Neural crest cell (in vitro differentiated cells): ENCODE measurements at regions not wholly inside any gene's neighbourhood (a gene's known extent, or its start where the extent isn't known, plus 50 kb on each side); places are given as distances from the start of the nearest gene placed in this dataset.
"Not testable (repeated sequence)": the region's sequence is repeated elsewhere in the genome, so short reads cannot be mapped to it uniquely, and the experiment has no call there.

ENCODE experiments used
- DNase-seq: peaks from one replicate; pipeline ENCODE4 v3.0.0; 2021; ENCODE audit warnings: low read depth, mixed read lengths, low spot score
- H3K27ac Mint-ChIP-seq: one replicate; pipeline ENCODE4 v1.8.0; 2021; ENCODE audit warnings: mild to moderate bottlenecking, mixed read lengths; ENCODE audit not compliant: unreplicated experiment
- H3K27me3 Mint-ChIP-seq: 2 replicates; pipeline ENCODE4 v1.8.0; 2021; ENCODE audit warnings: low read depth, mild to moderate bottlenecking, mixed read lengths
- H3K36me3 Mint-ChIP-seq: 2 replicates; pipeline ENCODE4 v1.8.0; 2021; ENCODE audit warnings: low read depth, mild to moderate bottlenecking, mixed read lengths
- H3K4me1 Mint-ChIP-seq: 2 replicates; pipeline ENCODE4 v1.8.0; 2021; ENCODE audit warnings: mixed read lengths
- H3K4me3 Mint-ChIP-seq: one replicate; pipeline ENCODE4 v1.8.0; 2021; ENCODE audit warnings: mild to moderate bottlenecking, mixed read lengths
- H3K9me3 Mint-ChIP-seq: 2 replicates; pipeline ENCODE4 v1.8.0; 2021; ENCODE audit warnings: mixed read lengths
- TF ChIP-seq, protein P1 (sequence below): fragments of 200-600 bp; sonication (generic); conservative IDR thresholded peaks from 2 replicates; pipeline ENCODE4 v1.5.0; 2021; ENCODE audit warnings: antibody characterized with exemption, mild to moderate bottlenecking

- TF ChIP-seq, protein P1, sequence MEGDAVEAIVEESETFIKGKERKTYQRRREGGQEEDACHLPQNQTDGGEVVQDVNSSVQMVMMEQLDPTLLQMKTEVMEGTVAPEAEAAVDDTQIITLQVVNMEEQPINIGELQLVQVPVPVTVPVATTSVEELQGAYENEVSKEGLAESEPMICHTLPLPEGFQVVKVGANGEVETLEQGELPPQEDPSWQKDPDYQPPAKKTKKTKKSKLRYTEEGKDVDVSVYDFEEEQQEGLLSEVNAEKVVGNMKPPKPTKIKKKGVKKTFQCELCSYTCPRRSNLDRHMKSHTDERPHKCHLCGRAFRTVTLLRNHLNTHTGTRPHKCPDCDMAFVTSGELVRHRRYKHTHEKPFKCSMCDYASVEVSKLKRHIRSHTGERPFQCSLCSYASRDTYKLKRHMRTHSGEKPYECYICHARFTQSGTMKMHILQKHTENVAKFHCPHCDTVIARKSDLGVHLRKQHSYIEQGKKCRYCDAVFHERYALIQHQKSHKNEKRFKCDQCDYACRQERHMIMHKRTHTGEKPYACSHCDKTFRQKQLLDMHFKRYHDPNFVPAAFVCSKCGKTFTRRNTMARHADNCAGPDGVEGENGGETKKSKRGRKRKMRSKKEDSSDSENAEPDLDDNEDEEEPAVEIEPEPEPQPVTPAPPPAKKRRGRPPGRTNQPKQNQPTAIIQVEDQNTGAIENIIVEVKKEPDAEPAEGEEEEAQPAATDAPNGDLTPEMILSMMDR = no peak
- Mint-ChIP-seq H3K9me3 (peaks cover 4% of the 10 kb centered on the region), H3K36me3 (peaks cover 2% of the 10 kb centered on the region), H3K27ac (no peak overlapping the region), H3K4me3 (no peak overlapping the region), H3K27me3 (peaks cover 40% of the 10 kb centered on the region), H3K4me1 (peaks cover 27% of the 10 kb centered on the region)
- no peak for DNase-seq
Observed at GRCh38 chr12:124650912-124651311, 83.5 kb upstream of the NCOR2 start.

DNA sequence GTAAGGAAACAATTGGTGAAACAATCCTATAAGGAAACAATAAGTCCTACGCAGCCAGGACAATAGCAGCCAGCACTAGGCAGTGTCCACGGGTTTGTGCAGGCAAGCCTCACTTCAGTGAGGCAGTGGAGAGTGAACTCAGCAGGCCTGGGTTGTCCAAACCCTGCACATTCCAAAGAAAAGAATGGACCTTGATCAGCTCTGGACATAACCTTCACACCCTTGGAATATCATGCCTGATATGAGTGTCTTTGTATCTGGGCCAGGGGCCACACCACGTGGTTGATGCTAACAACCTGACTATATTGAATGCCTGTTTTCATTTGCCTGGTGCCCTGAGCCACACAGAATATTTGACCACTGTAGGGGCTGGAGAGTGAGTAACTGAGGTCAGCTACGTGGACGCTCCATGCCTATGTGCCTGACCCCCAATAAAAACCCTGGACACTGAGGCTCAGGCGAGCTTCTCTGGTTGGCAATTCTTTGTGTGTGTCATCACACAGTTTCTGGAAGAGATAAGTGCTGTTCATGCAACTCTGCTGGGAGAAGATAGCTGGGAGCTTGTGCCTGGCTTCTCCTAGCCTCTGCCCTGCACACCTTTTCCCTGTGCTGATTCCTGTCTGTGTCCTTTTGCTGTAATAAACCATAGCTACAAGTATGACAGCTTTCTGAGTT lies 81.4 kb upstream of the NCOR2 start:
- no peak for DNase-seq
- Mint-ChIP-seq H3K4me1 (peaks cover 23% of the 10 kb centered on the region), H3K27me3 (peaks cover 25% of the 10 kb centered on the region), H3K27ac (peak overlapping the region; percentile 35), H3K9me3 (peaks cover 4% of the 10 kb centered on the region), H3K36me3 (peaks cover 2% of the 10 kb centered on the region), H3K4me3 (no peak overlapping the region)
- TF ChIP-seq, protein P1 = no peak

DNA sequence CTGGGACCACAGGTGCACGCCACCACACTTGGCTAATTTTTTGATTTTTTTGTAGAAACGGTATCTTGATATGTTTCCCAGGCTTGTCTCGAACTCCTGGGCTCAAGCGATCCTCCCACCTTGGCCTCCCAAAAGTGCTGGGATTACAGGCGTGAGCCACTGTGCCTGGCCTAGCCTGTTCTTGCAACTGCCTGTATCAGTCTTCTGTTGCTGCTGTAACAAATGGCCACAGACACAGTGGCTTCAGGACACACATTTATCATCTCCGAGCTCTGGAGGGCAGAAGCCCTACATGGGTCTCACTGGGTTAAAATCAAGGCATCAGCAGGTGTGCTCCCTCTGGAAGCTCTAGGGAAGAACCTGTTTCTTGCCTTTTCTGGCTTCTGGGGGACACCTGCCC lies 79.9 kb upstream of the NCOR2 start:
- TF ChIP-seq, protein P1 = no peak
- H3K27me3 Mint-ChIP-seq = peaks cover 16% of the 10 kb centered on the region
- no peak overlapping the region for H3K27ac Mint-ChIP-seq
- H3K9me3 Mint-ChIP-seq = peaks cover 4% of the 10 kb centered on the region
- H3K4me1 Mint-ChIP-seq = peaks cover 19% of the 10 kb centered on the region
- no peak overlapping the region for H3K4me3 Mint-ChIP-seq
- DNase-seq = no peak
- peaks cover 2% of the 10 kb centered on the region for H3K36me3 Mint-ChIP-seq

DNA sequence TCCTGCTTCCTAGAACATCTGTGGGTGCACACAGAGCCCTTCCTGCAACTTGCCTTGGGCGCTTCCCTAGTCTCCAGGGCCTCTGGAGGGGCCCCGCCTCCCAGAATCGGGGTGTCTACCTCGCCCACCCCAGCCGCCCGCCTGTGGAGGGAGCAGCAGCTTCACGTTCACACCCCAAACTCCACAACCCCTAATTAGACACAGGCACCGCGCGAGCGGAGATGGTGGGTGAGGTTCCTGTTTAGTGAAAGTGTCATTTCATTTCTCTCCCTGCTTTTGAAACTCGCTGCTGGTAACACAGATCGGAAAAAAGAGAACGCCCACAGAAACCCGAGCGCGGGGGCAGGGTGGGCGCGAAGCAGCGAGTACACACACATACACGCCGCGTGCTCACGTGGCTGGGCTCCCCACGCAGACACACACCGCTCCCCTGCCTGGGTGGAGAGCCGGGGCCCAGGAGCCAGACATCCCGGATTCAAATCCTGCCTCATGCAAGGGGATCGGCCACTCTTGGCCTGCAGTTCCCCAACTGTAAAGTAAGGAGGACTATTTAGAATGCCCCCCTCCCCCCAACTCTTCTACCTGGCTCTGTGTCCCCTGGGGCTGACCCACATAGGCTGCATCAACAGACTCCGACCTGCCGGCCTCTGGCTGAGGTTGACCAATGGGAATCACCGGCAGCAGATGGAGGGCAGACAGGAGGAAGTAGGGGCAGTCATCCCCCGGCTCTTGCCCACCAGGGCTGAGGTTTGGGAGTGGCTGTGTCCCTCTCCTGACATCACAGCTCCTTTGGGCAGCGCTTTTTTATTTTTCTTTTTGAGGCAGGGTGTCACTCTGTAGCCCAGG lies 79.2 kb upstream of the NCOR2 start:
- peaks cover 19% of the 10 kb centered on the region for H3K4me1 Mint-ChIP-seq
- DNase-seq = no peak
- H3K27ac Mint-ChIP-seq = no peak overlapping the region
- H3K4me3 Mint-ChIP-seq = no peak overlapping the region
- H3K27me3 Mint-ChIP-seq = peaks cover 14% of the 10 kb centered on the region
- peaks cover 2% of the 10 kb centered on the region for H3K36me3 Mint-ChIP-seq
- peaks cover 4% of the 10 kb centered on the region for H3K9me3 Mint-ChIP-seq
- TF ChIP-seq, protein P1 = no peak

DNA sequence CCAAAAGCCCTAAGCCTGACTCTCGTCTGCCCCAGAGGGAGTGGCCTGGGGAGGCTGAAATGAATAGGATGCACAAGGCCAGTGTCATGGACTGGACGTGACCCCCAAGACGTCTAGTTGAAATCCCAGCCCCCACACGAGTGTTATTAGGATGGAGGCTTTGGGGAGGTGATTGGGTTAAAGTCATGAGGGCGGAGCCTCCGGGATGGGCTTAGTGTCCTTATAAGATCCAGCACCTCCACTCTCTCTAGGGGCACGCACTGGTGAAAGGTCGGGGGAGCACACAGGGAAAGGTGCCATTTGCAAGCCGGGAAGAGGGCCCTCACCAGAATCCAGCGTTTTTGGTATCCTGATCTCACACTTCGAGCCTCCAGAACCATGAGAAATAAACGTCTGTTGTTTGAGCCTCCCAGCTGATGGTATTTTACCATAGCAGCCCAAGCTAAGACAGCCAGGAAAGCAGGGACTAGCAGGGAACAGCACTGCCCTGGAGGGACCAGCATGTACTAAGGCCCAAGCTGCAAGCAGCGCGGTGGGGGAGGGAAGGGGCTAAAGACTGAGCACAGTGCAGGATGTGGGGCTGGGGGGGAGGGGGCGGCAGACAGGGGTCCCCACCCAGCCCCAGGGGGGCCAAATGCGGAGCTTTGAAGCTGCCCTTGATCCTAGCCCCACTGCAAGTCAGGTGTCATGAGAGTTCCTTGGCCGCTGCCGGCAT lies 78.3 kb upstream of the NCOR2 start:
- no peak overlapping the region for H3K4me3 Mint-ChIP-seq
- peaks cover 11% of the 10 kb centered on the region for H3K27me3 Mint-ChIP-seq
- TF ChIP-seq, protein P1 = no peak
- peaks cover 4% of the 10 kb centered on the region for H3K9me3 Mint-ChIP-seq
- peaks cover 2% of the 10 kb centered on the region for H3K36me3 Mint-ChIP-seq
- H3K4me1 Mint-ChIP-seq = peaks cover 13% of the 10 kb centered on the region
- DNase-seq = no peak
- no peak overlapping the region for H3K27ac Mint-ChIP-seq

DNA sequence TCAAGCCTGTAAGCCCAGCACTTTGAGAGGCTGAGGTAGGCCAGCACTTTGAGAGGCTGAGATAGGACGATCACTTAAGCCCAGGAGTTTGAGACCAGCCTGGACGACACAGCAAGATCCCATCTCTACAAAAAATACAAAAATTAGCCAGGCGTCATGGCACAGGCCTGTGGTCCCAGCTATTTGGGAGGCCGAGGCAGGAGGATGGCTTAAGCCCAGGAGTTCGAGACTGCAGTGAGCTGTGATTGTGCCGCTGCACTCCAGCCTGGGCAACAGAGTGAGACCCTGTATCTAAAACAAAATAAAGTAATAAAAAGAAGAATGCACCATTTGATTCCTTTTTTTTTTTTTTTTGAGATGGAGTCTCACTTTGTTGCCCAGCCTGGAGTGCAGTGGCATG lies 76.4 kb upstream of the NCOR2 start:
- H3K4me1 Mint-ChIP-seq, H3K27me3 Mint-ChIP-seq, DNase-seq, H3K36me3 Mint-ChIP-seq, H3K9me3 Mint-ChIP-seq, H3K4me3 Mint-ChIP-seq, H3K27ac Mint-ChIP-seq: not testable (repeated sequence)
